ENCODE measurements at regions not wholly inside any gene's neighbourhood (a gene's known extent, or its start where the extent isn't known, plus 50 kb on each side); places are given as distances from the start of the nearest gene placed in this dataset.
"Not testable (repeated sequence)": the region's sequence is repeated elsewhere in the genome, so short reads cannot be mapped to it uniquely, and the experiment has no call there.

GRCh38 chr20:52049001-52049731, 142.4 kb downstream of the ZFP64 start:
- DNase-seq = peak; percentile 1

- no peak for DNase-seq
Observed at GRCh38 chr20:52047811-52048764, 143.5 kb downstream of the ZFP64 start.

- no peak for DNase-seq
Observed at GRCh38 chr20:52041966-52042365, 149.6 kb downstream of the ZFP64 start.

GRCh38 chr20:52039790-52040189, 151.8 kb downstream of the ZFP64 start:
- DNase-seq = no peak

GRCh38 chr20:52038632-52039031, 152.9 kb downstream of the ZFP64 start:
- DNase-seq = not testable (repeated sequence)

- DNase-seq = no peak
Observed at GRCh38 chr20:52037370-52037769, 154.2 kb downstream of the ZFP64 start.

- no peak for DNase-seq
Observed at GRCh38 chr20:52035977-52036376, 155.6 kb downstream of the ZFP64 start.

GRCh38 chr20:52035498-52035897, 156.1 kb downstream of the ZFP64 start:
- no peak for DNase-seq

- DNase-seq = no peak
Observed at GRCh38 chr20:52034581-52034980, 157.0 kb downstream of the ZFP64 start.

GRCh38 chr20:52033313-52033712, 158.3 kb downstream of the ZFP64 start:
- no peak for DNase-seq

GRCh38 chr20:52032304-52032683, 159.3 kb downstream of the ZFP64 start:
- not testable (repeated sequence) for DNase-seq

GRCh38 chr20:52031563-52032303, 159.8 kb downstream of the ZFP64 start:
- DNase-seq = peak; percentile 86

- DNase-seq = no peak
Observed at GRCh38 chr20:52031206-52031562, 160.4 kb downstream of the ZFP64 start.

GRCh38 chr20:52029129-52029528, 162.4 kb downstream of the ZFP64 start:
- DNase-seq = not testable (repeated sequence)

GRCh38 chr20:52025938-52026337, 165.6 kb downstream of the ZFP64 start:
- DNase-seq = no peak

GRCh38 chr20:52019313-52019712, 172.3 kb downstream of the ZFP64 start:
- DNase-seq = no peak

- DNase-seq = no peak
Observed at GRCh38 chr20:52017669-52018317, 173.8 kb downstream of the ZFP64 start.

GRCh38 chr20:52016022-52016421, 175.6 kb downstream of the ZFP64 start:
- no peak for DNase-seq

GRCh38 chr20:52015155-52015554, 176.4 kb downstream of the ZFP64 start:
- no peak for DNase-seq

GRCh38 chr20:52012079-52012478, 179.5 kb downstream of the ZFP64 start:
- DNase-seq = no peak

GRCh38 chr20:52011093-52011492, 180.5 kb downstream of the ZFP64 start:
- DNase-seq = no peak

- DNase-seq = no peak
Observed at GRCh38 chr20:52010541-52010940, 181.0 kb downstream of the ZFP64 start.

GRCh38 chr20:52008874-52009273, 182.7 kb downstream of the ZFP64 start:
- no peak for DNase-seq
